Naive thymus-derived CD8-positive, alpha-beta T cell (primary cell): ENCODE measurements at regions not wholly inside any gene's neighbourhood (a gene's known extent, or its start where the extent isn't known, plus 50 kb on each side); places are given as distances from the start of the nearest gene placed in this dataset.
"Not testable (repeated sequence)": the region's sequence is repeated elsewhere in the genome, so short reads cannot be mapped to it uniquely, and the experiment has no call there.

ENCODE experiments used
- ATAC-seq, 2 donors: fragments of 150-1000 bp; cut with Tn5 transposase in 1 of 2; sonication (Bioruptor Pico), chemical (Tn5 transposase) in 1 of 2; 1 replicate in 1 of 2; 2 replicates in 1 of 2; pipeline ENCODE4 v1.10.0; 2021; ENCODE audit warnings: mild to moderate bottlenecking in 2 of 2, moderate library complexity in 2 of 2
- POLR2A ChIA-PET: fragments of 350-600 bp; sonication (Branson Sonifier 250); formaldehyde crosslinking; loops from one replicate; lab custom pipeline; 2021; ENCODE audit warnings: antibody characterized with exemption; lab: Charles Lee
- DNase-seq, 10 donors: peaks; one replicate each; pipeline versions ENCODE4 v3.0.0 to v3.0.0-alpha.2; 2020 to 2022
- H3K27ac Mint-ChIP-seq, 10 donors: one replicate each; pipeline ENCODE4 v1.8.0; 2020 to 2022; ENCODE audit warnings: mild to moderate bottlenecking in 10 of 10, mixed read lengths in 10 of 10, moderate library complexity in 4 of 10, inconsistent platforms in 1 of 10
- H3K27me3 Mint-ChIP-seq, 5 donors: one replicate each; pipeline ENCODE4 v1.8.0; 2021 to 2022; ENCODE audit warnings: mixed read lengths in 5 of 5
- H3K36me3 Mint-ChIP-seq, 3 donors: one replicate each; pipeline ENCODE4 v1.8.0; 2020 to 2022; ENCODE audit warnings: mixed read lengths in 3 of 3, mild to moderate bottlenecking in 2 of 3, inconsistent platforms in 1 of 3
- H3K4me1 Mint-ChIP-seq, 4 donors: one replicate each; pipeline ENCODE4 v1.8.0; 2021 to 2022; ENCODE audit warnings: mixed read lengths in 4 of 4
- H3K4me3 Mint-ChIP-seq, 10 donors: one replicate each; pipeline ENCODE4 v1.8.0; 2020 to 2022; ENCODE audit warnings: mild to moderate bottlenecking in 10 of 10, mixed read lengths in 10 of 10, moderate library complexity in 6 of 10, inconsistent platforms in 1 of 10
- H3K9me3 Mint-ChIP-seq, 9 donors: one replicate each; pipeline ENCODE4 v1.8.0; 2020 to 2022; ENCODE audit warnings: mixed read lengths in 9 of 9, mild to moderate bottlenecking in 3 of 9, inconsistent platforms in 1 of 9, moderate library complexity in 1 of 9

GRCh38 chr1:19024532-19024931, 68.1 kb upstream of the IFFO2 start:
- peaks cover 0 to 16% (median 6%) of the 10 kb centered on the region in 9 donors for H3K9me3 Mint-ChIP-seq
- POLR2A ChIA-PET: interaction anchor here (0.7 kb wide), 1 partner anchor 50 kb away, joined by 3 read pairs; no protein-coding TSS in a partner anchor
- H3K36me3 Mint-ChIP-seq: no peaks in the 10 kb centered on the region
- peaks cover 3 to 34% (median 9%) of the 10 kb centered on the region in 5 donors for H3K27me3 Mint-ChIP-seq
- H3K4me1 Mint-ChIP-seq: peaks cover 0 to 3% (median 0%) of the 10 kb centered on the region in 4 donors
- no peak overlapping the region for H3K27ac Mint-ChIP-seq
- ATAC-seq: no peak
- no peak overlapping the region for H3K4me3 Mint-ChIP-seq
- DNase-seq: no peak

- H3K27me3 Mint-ChIP-seq: peaks cover 3 to 35% (median 13%) of the 10 kb centered on the region in 5 donors
- no peak for ATAC-seq
- POLR2A ChIA-PET: interaction anchor here (0.6 kb wide), 1 partner anchor 1856 kb away, joined by 3 read pairs; no protein-coding TSS in a partner anchor
- H3K4me3 Mint-ChIP-seq: no peak overlapping the region
- DNase-seq: no peak
- H3K4me1 Mint-ChIP-seq: peaks cover 0 to 3% (median 0%) of the 10 kb centered on the region in 4 donors
- no peak overlapping the region for H3K27ac Mint-ChIP-seq
- H3K36me3 Mint-ChIP-seq: no peaks in the 10 kb centered on the region
- peaks cover 0 to 16% (median 6%) of the 10 kb centered on the region in 9 donors for H3K9me3 Mint-ChIP-seq
Measured at GRCh38 chr1:19023787-19024186, 67.3 kb upstream of the IFFO2 start.

DNA sequence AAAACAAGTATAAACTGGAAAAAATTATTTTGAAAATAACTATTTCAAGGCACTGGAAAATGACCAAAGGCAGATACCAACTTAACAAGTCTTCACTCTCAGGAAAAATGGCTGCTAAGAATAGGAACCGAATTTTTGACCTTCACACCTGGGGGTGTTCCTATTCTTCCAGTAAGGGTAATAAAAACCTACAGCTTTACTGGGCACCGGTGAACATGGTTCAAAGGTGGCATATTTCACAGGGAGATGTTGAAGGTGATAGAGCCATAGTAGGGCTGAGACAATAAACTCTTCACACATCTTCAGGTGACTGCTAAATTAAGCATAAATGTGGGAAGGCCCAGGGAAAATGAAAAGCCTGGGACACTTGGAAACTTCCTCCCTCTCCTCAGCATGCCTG, 65.4 kb upstream of the IFFO2 start:
- H3K9me3 Mint-ChIP-seq: peaks cover 0 to 16% (median 6%) of the 10 kb centered on the region in 9 donors
- no peak for ATAC-seq
- no peak overlapping the region for H3K27ac Mint-ChIP-seq
- no peak overlapping the region for H3K4me3 Mint-ChIP-seq
- H3K27me3 Mint-ChIP-seq: peaks cover 0 to 28% (median 13%) of the 10 kb centered on the region in 5 donors
- POLR2A ChIA-PET: no interaction called here
- H3K36me3 Mint-ChIP-seq: no peaks in the 10 kb centered on the region
- no peaks in the 10 kb centered on the region for H3K4me1 Mint-ChIP-seq
- DNase-seq: no peak

- H3K4me1 Mint-ChIP-seq, ATAC-seq, H3K27ac Mint-ChIP-seq, POLR2A ChIA-PET, DNase-seq, H3K4me3 Mint-ChIP-seq, H3K36me3 Mint-ChIP-seq: not testable (repeated sequence)
- Mint-ChIP-seq H3K9me3 (peaks cover 0 to 10% (median 4%) of the 10 kb centered on the region in 9 donors), H3K27me3 (peaks cover 0 to 25% (median 13%) of the 10 kb centered on the region in 5 donors)
Measured at GRCh38 chr1:19019288-19019687, 62.8 kb upstream of the IFFO2 start.

- Mint-ChIP-seq H3K4me1 (peaks cover 11 to 16% (median 15%) of the 10 kb centered on the region in 4 donors), H3K27me3 (peaks cover 0 to 13% (median 13%) of the 10 kb centered on the region in 5 donors), H3K9me3 (peaks cover 0 to 2% (median 0%) of the 10 kb centered on the region in 9 donors), H3K4me3 (no peak overlapping the region), H3K36me3 (no peaks in the 10 kb centered on the region), H3K27ac (no peak overlapping the region)
- POLR2A ChIA-PET: no interaction called here
- no peak for DNase-seq
- no peak for ATAC-seq
Measured at GRCh38 chr1:19015476-19015875, 59.0 kb upstream of the IFFO2 start.

DNA sequence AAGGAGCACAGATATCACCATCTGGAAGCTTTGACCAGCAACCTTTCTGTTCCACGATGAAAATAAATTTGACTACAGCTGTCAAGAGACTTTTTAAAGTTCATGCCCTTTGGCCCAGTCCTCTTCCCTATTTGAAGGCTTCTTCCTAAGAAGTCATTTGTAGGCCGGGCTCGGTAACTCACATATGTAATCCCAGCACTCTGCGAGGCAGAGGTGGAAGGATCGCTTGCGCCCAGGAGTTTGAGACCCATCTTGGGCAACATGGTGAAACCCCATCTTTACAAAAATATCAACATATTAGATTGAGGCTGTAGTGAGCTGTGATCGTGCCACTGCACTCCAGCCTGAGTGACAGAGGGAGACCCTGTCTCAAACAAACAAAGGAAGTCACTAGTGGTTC, 58.3 kb upstream of the IFFO2 start:
- peaks cover 0 to 2% (median 0%) of the 10 kb centered on the region in 9 donors for H3K9me3 Mint-ChIP-seq
- H3K36me3 Mint-ChIP-seq: no peaks in the 10 kb centered on the region
- POLR2A ChIA-PET: no interaction called here
- DNase-seq: no peak
- ATAC-seq: no peak
- peaks cover 16 to 23% (median 20%) of the 10 kb centered on the region in 4 donors for H3K4me1 Mint-ChIP-seq
- H3K27me3 Mint-ChIP-seq: peaks cover 0 to 7% (median 7%) of the 10 kb centered on the region in 5 donors
- no peak overlapping the region for H3K4me3 Mint-ChIP-seq
- no peak overlapping the region for H3K27ac Mint-ChIP-seq

- H3K27me3 Mint-ChIP-seq: peaks cover 0 to 4% (median 0%) of the 10 kb centered on the region in 5 donors
- POLR2A ChIA-PET: no interaction called here
- no peaks in the 10 kb centered on the region for H3K9me3 Mint-ChIP-seq
- H3K36me3 Mint-ChIP-seq: no peaks in the 10 kb centered on the region
- H3K4me1 Mint-ChIP-seq: peaks cover 16 to 30% (median 22%) of the 10 kb centered on the region in 4 donors
- peak overlapping the region in 1 of 10 donors; percentile 50 for H3K27ac Mint-ChIP-seq
- ATAC-seq (no peak), DNase-seq (no peak)
- no peak overlapping the region for H3K4me3 Mint-ChIP-seq
Measured at GRCh38 chr1:19013826-19014548, 57.5 kb upstream of the IFFO2 start.

- DNase-seq (no peak), ATAC-seq (no peak)
- peaks cover 16 to 32% (median 22%) of the 10 kb centered on the region in 4 donors for H3K4me1 Mint-ChIP-seq
- peak overlapping the region in 1 of 10 donors; percentile 44 for H3K27ac Mint-ChIP-seq
- POLR2A ChIA-PET: interaction anchor here (1.2 kb wide), 1 partner anchor 62 kb away, joined by 5 read pairs; no protein-coding TSS in a partner anchor
- no peaks in the 10 kb centered on the region for H3K36me3 Mint-ChIP-seq
- no peak overlapping the region for H3K4me3 Mint-ChIP-seq
- no peaks in the 10 kb centered on the region for H3K9me3 Mint-ChIP-seq
- peaks cover 0 to 6% (median 3%) of the 10 kb centered on the region in 5 donors for H3K27me3 Mint-ChIP-seq
Measured at GRCh38 chr1:19011845-19012231, 55.4 kb upstream of the IFFO2 start.

- DNase-seq: peak in 9 of 10 donors; percentile 19 to 69 (median 45)
- Mint-ChIP-seq H3K4me3 (peak overlapping the region in 9 of 10 donors; percentile 12 to 65 (median 32)), H3K4me1 (peaks cover 16 to 32% (median 22%) of the 10 kb centered on the region in 4 donors), H3K36me3 (no peaks in the 10 kb centered on the region), H3K27ac (peak overlapping the region in 8 of 10 donors; percentile 53 to 86 (median 72)), H3K9me3 (no peaks in the 10 kb centered on the region), H3K27me3 (peaks cover 0 to 12% (median 5%) of the 10 kb centered on the region in 5 donors)
- ATAC-seq: peak; percentile 94 to 96
- POLR2A ChIA-PET: interaction anchor here (1.2 kb wide), 1 partner anchor 63 kb away, joined by 5 read pairs; no protein-coding TSS in a partner anchor
Measured at GRCh38 chr1:19010995-19011844, 54.7 kb upstream of the IFFO2 start.

- DNase-seq (no peak), ATAC-seq (no peak)
- Mint-ChIP-seq H3K27ac (peak overlapping the region in 7 of 10 donors; percentile 64 to 86 (median 73)), H3K36me3 (no peaks in the 10 kb centered on the region), H3K4me3 (peak overlapping the region in 8 of 10 donors; percentile 3 to 65 (median 31)), H3K27me3 (peaks cover 3 to 17% (median 11%) of the 10 kb centered on the region in 5 donors), H3K4me1 (peaks cover 18 to 32% (median 23%) of the 10 kb centered on the region in 4 donors), H3K9me3 (no peaks in the 10 kb centered on the region)
- POLR2A ChIA-PET: interaction anchor here (1.2 kb wide), 1 partner anchor 64 kb away, joined by 5 read pairs; no protein-coding TSS in a partner anchor
Measured at GRCh38 chr1:19010503-19010902, 54.0 kb upstream of the IFFO2 start.

GRCh38 chr1:19009882-19010321, 53.4 kb upstream of the IFFO2 start:
- peaks cover 3 to 16% (median 11%) of the 10 kb centered on the region in 5 donors for H3K27me3 Mint-ChIP-seq
- no peak for ATAC-seq
- POLR2A ChIA-PET: interaction anchor here (1.0 kb wide), 1 partner anchor 82 kb away, joined by 3 read pairs; no protein-coding TSS in a partner anchor
- no peaks in the 10 kb centered on the region for H3K9me3 Mint-ChIP-seq
- no peak for DNase-seq
- no peaks in the 10 kb centered on the region for H3K36me3 Mint-ChIP-seq
- H3K4me3 Mint-ChIP-seq: peak overlapping the region in 3 of 10 donors; percentile 29 to 52 (median 39)
- H3K4me1 Mint-ChIP-seq: peaks cover 18 to 32% (median 23%) of the 10 kb centered on the region in 4 donors
- H3K27ac Mint-ChIP-seq: peak overlapping the region in 2 of 10 donors; percentile 48 to 74
